HFFc6 (cell line): ENCODE measurements at regions not wholly inside any gene's neighbourhood (a gene's known extent, or its start where the extent isn't known, plus 50 kb on each side); places are given as distances from the start of the nearest gene placed in this dataset.
"Not testable (repeated sequence)": the region's sequence is repeated elsewhere in the genome, so short reads cannot be mapped to it uniquely, and the experiment has no call there.

Experiments
- DNase-seq: peaks from one replicate; pipeline ENCODE4 v3.0.0-alpha.2; 2018
- H3K27ac Mint-ChIP-seq: 2 replicates; pipeline ENCODE4 v1.8.0; 2020; ENCODE audit warnings: mild to moderate bottlenecking, mixed read lengths
- H3K27me3 Mint-ChIP-seq: 2 replicates; pipeline ENCODE4 v1.8.0; 2021; ENCODE audit warnings: mild to moderate bottlenecking, moderate library complexity, mixed read lengths; ENCODE audit not compliant: insufficient read depth
- H3K36me3 Mint-ChIP-seq: 2 replicates; pipeline ENCODE4 v1.8.0; 2021; ENCODE audit warnings: low read depth, mixed read lengths
- H3K4me1 Mint-ChIP-seq: 2 replicates; pipeline ENCODE4 v1.8.0; 2020; ENCODE audit warnings: low read depth, mixed read lengths
- H3K4me3 Mint-ChIP-seq: 2 replicates; pipeline ENCODE4 v1.8.0; 2020; ENCODE audit warnings: mild to moderate bottlenecking, moderate library complexity, mixed read lengths
- H3K9me3 Mint-ChIP-seq: 2 replicates; pipeline ENCODE4 v1.8.0; 2020; ENCODE audit warnings: mild to moderate bottlenecking, mixed read lengths
- TF ChIP-seq, protein P1 (sequence below): fragments of 200-600 bp; sonication (generic); IDR thresholded peaks from 2 replicates; pipeline ENCODE4 v1.5.0; 2021; ENCODE audit warnings: antibody characterized with exemption, mild to moderate bottlenecking

DNA sequence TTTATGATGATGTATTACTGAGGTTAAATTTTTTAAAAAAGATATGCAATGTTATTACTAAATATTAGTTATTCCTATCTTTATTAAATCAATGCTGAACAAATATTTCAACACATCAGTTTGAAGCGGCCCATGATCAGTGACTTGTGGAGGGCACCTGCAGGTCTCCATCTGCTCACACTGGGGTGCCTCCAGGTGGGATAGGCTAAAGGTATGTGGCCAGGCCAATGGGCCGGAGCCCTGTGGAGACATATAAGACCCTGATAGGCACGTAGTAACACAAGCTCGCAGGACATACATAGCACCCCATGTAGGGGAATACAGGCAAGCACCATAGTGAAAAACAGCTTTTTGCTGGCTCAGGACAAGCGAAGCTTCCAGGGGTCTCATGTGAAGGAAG is 469.8 kb downstream of the ZNF536 start:
- TF ChIP-seq, protein P1, sequence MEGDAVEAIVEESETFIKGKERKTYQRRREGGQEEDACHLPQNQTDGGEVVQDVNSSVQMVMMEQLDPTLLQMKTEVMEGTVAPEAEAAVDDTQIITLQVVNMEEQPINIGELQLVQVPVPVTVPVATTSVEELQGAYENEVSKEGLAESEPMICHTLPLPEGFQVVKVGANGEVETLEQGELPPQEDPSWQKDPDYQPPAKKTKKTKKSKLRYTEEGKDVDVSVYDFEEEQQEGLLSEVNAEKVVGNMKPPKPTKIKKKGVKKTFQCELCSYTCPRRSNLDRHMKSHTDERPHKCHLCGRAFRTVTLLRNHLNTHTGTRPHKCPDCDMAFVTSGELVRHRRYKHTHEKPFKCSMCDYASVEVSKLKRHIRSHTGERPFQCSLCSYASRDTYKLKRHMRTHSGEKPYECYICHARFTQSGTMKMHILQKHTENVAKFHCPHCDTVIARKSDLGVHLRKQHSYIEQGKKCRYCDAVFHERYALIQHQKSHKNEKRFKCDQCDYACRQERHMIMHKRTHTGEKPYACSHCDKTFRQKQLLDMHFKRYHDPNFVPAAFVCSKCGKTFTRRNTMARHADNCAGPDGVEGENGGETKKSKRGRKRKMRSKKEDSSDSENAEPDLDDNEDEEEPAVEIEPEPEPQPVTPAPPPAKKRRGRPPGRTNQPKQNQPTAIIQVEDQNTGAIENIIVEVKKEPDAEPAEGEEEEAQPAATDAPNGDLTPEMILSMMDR: no peak
- no peaks in the 10 kb centered on the region for H3K4me1 Mint-ChIP-seq
- no peak overlapping the region for H3K4me3 Mint-ChIP-seq
- H3K27ac Mint-ChIP-seq: no peak overlapping the region
- no peaks in the 10 kb centered on the region for H3K36me3 Mint-ChIP-seq
- peaks cover 24% of the 10 kb centered on the region for H3K9me3 Mint-ChIP-seq
- H3K27me3 Mint-ChIP-seq: no peaks in the 10 kb centered on the region
- no peak for DNase-seq

DNA sequence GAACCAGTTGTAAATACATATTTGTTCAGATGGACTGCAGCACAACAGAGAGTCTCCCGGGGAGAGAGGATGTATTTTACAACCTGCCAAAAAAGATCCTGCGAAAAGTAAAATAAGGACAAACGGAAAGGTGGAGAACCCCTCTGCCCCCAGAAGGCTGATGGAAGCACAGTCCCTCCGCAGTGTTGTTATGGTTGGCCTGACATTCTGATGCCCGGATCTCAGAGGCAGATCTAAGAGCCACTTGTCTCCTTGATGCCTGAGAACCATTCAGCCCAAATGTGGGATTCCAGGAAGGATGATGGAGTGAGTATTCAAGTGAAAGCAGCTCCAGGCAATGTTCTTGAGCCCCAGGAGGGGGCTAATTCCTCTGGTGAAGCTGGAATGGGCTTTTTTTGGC is 458.7 kb downstream of the ZNF536 start:
- peaks cover 48% of the 10 kb centered on the region for H3K9me3 Mint-ChIP-seq
- H3K27ac Mint-ChIP-seq: no peak overlapping the region
- TF ChIP-seq, protein P1: no peak
- H3K27me3 Mint-ChIP-seq: no peaks in the 10 kb centered on the region
- H3K4me1 Mint-ChIP-seq: no peaks in the 10 kb centered on the region
- DNase-seq: no peak
- H3K4me3 Mint-ChIP-seq: no peak overlapping the region
- H3K36me3 Mint-ChIP-seq: 0 out of 2 replicates have a peak, but pooled peaks cover 4% of the 10 kb centered on the region

DNA sequence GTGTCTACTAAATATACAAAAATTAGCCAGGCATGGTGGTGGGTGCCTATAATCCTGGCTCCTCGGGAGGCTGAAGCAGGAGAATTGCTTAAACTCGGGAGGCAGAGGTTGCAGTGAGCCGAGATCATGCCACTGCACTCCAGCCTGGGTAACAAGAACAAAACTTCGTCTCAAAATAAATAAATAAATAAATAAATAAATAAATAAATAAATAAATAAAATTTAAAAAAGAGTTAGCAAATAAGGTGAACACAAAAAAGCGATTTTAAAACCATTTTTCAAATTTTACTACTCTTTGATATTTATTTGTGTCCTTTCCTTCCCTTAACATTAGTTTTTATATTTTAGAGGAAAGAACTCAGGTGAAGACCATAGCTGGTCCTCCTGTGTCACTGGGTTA is 453.3 kb downstream of the ZNF536 start:
- not testable (repeated sequence) for H3K4me3 Mint-ChIP-seq, H3K27me3 Mint-ChIP-seq, H3K36me3 Mint-ChIP-seq, H3K4me1 Mint-ChIP-seq, DNase-seq, H3K27ac Mint-ChIP-seq
- peaks cover 44% of the 10 kb centered on the region for H3K9me3 Mint-ChIP-seq

DNA sequence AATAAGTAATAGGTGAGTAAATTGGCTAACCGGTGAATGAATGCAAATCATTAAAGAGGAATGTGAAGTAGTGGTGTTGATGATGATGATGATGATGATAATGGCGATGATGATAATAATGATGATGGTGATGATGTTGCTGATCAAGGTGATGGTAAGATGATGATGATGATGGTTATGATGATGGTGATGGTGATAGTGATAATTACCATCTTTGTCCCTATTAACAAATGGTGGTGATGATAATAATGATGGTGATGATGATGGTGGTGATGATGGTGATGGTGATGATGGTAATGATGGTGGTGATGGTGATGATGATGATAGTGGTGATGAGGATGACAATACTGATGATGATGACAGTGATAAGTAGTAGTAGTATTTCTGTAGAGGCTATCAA is 452.6 kb downstream of the ZNF536 start:
- peaks cover 4% of the 10 kb centered on the region for H3K36me3 Mint-ChIP-seq
- no peaks in the 10 kb centered on the region for H3K27me3 Mint-ChIP-seq
- peaks cover 44% of the 10 kb centered on the region for H3K9me3 Mint-ChIP-seq
- no peaks in the 10 kb centered on the region for H3K4me1 Mint-ChIP-seq
- no peak overlapping the region for H3K4me3 Mint-ChIP-seq
- TF ChIP-seq, protein P1: no peak
- no peak overlapping the region for H3K27ac Mint-ChIP-seq
- no peak for DNase-seq

DNA sequence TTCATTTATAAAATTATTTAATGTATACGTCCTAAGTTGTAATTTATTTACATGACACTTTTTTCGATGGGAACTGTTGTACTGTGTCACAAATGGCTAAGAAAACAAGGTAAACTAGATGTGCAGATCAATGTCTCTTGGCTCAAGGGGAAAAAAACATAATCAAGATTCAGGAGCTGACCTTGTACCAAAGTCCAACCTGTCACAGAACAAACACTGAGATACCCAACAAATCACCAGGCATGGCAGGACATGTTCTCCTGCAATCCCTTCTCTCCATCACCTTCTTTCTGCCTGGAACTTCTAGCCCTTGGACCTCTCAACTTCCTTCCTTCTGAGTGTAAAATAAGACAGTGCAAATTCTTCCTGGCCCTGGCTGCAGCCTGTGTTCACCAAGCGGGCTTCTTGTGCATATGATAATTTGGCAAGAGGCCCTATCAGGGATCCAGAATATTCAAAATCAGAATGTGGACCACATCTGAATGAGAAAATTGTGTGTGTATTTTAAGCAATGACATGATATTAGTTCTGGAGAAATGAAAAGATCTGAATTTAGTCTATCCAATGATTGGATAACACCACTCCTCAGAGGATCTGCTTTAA is 445.9 kb downstream of the ZNF536 start:
- no peak for DNase-seq
- H3K27ac Mint-ChIP-seq: no peak overlapping the region
- H3K27me3 Mint-ChIP-seq: no peaks in the 10 kb centered on the region; the same call in 1 of the 2 replicates
- no peaks in the 10 kb centered on the region; the same call in none of the 2 replicates for H3K36me3 Mint-ChIP-seq
- TF ChIP-seq, protein P1: no peak
- no peak overlapping the region for H3K4me3 Mint-ChIP-seq
- no peaks in the 10 kb centered on the region for H3K4me1 Mint-ChIP-seq
- H3K9me3 Mint-ChIP-seq: peaks cover 58% of the 10 kb centered on the region

DNA sequence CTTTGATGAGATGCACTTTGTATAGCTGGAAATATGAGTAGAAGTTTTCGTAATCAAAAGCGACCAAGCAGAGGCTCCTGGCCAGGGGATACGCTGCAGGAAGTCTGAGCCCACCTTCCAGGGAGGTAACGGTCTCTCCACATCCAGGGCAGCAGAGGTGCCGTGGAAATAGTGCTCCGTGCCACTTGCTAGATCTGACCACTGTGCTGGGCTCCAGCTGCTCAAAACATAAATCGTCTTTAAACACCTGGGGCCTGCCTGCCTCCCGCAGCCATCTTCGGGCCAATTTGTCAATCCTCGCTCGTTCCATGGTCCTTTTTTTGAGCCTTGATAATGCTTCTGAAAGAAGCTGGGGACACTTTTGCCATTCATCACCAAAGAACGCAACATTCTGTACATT is 445.0 kb downstream of the ZNF536 start:
- H3K27me3 Mint-ChIP-seq: no peaks in the 10 kb centered on the region; the same call in 1 of the 2 replicates

More for the DNA sequence above, 445.0 kb downstream of the ZNF536 start:
- H3K27ac Mint-ChIP-seq: no peak overlapping the region
- H3K36me3 Mint-ChIP-seq: no peaks in the 10 kb centered on the region; the same call in none of the 2 replicates
- no peak overlapping the region for H3K4me3 Mint-ChIP-seq
- DNase-seq: no peak
- TF ChIP-seq, protein P1: no peak
- H3K9me3 Mint-ChIP-seq: peaks cover 65% of the 10 kb centered on the region
- H3K4me1 Mint-ChIP-seq: no peaks in the 10 kb centered on the region
